NCI-H446 (cell line): ENCODE measurements at regions not wholly inside any gene's neighbourhood (a gene's known extent, or its start where the extent isn't known, plus 50 kb on each side); places are given as distances from the start of the nearest gene placed in this dataset.

Experiments used
- DNase-seq, 2 experiments: peaks; one replicate each; lab custom pipeline; 2025; lab: John Stamatoyannopoulos, UW

DNA sequence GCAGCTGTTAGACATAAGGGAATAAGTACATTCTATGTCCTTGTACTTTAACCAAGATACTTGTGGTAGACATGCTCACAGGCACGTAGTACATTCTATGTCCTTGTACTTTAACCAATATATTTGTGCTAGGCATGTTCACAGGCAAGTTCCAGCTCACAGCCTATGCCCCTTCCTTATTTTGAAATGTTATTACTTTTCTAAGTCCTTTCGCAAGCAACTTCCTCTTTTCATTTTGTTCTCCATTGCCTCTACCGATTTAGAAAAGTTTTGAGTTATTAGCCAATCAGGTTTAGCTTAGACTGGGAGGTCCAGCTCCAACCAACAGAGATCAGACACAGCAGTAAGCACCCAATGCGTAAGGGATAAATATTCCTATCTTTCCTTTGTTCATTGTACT, 60.1 kb upstream of the NUDT7 start:
- DNase-seq: no peak

DNA sequence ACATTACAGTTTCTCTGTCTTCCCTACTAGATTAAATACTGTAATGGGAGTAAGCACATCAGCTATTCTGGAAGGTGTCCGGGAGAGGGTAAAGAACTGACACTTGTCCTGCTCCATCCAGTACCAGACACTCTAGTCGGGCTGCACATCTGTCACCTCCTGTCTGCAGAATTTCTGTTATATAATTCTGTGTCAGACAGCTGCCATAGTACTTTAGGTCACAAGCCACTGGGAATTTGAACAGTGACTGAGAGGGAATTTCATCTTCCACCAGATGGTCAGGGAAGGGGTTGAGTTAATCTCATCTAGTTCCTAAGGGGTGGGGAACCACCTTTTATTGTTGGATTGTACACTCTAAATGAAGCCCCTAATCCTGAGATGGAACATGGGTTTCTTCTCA, 58.6 kb upstream of the NUDT7 start:
- DNase-seq: no peak

DNA sequence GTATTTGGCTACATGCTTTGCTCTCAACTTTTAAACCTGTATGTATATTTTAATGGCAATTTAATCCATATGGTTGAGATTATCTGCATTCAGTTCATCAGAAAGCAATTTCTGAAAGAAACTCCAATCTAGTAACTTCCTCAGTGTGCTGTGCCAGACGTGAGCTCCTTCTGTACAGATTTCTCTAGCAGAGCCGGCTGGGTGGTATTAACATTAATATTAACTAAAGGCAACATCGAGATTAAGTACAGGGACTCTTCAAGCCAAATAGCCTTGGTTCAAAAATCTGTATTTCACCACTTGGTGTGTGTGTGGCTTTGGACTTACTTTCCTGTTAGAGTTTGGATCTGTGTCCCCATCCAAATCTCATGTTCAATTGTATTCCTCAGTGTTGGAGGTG, 55.5 kb upstream of the NUDT7 start:
- DNase-seq: no peak

DNA sequence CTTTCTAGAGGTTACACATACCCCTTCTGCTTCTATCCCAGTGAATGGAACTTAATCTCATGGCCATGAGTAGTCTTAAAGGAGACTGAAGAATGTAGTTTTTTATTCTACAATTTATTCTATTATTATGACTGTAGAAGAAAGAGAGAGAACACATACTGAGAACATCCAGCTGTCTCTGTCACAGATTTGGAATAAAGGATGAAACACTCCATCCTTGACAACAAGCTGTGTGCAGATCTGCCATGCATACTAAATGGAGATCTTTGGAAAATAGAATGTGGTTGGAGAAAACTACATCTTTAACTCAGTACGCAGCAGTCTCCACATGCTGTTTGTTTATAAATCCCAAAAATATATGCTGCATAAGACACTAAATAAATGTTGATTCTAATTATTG, 54.1 kb upstream of the NUDT7 start:
- no peak for DNase-seq

- no peak for DNase-seq
Observed at GRCh38 chr16:77669057-77669456, 53.3 kb upstream of the NUDT7 start.
